T47D (cell line): ENCODE measurements at regions not wholly inside any gene's neighbourhood (a gene's known extent, or its start where the extent isn't known, plus 50 kb on each side); places are given as distances from the start of the nearest gene placed in this dataset.

Experiments
- DNase-seq, 2 experiments: peaks; one replicate each; pipeline versions ENCODE4 v3.0.0 to v3.0.0-alpha.2; 2011 to 2012; ENCODE audit warnings: low read depth in 1 of 2, low spot score in 1 of 2
- JUND ChIP-seq: IDR thresholded peaks from 2 replicates; pipeline ENCODE4 v1.6.1; 2012; ENCODE audit warnings: low read depth
- in situ Hi-C: cut with HindIII; loops from 2 replicates; pipeline ENCODE4 v1.10.0; 2016; ENCODE audit warnings: low sequenced_read_pairs, low pct_unique_long_range_greater_than_20kb

- no peak for TF ChIP-seq JUND
- DNase-seq, result no peak
- in situ Hi-C loops, result no loop called here
Measured at GRCh38 chr2:196224756-196225155, 53.4 kb upstream of the STK17B start.

DNA sequence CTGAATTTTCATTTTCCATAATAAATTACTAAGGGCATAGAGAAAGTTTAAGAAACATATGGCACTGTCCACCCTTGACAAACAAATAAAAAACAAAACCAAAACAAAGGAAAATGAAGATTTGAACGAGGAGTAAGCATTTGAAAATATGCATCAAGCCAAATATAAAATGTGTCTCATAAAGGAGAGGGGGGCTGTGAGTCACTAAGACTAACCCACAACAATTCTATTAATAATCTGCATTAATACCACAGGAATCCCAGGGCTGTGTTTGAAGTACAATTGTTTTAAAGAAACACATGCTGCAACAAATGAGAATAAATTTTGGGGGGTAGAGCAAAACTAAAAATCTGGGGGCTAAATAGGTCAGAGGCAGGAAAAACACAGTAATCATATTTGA lies 53.8 kb upstream of the STK17B start:
- no peak for TF ChIP-seq JUND
- in situ Hi-C loops, result no loop called here
- no peak for DNase-seq

DNA sequence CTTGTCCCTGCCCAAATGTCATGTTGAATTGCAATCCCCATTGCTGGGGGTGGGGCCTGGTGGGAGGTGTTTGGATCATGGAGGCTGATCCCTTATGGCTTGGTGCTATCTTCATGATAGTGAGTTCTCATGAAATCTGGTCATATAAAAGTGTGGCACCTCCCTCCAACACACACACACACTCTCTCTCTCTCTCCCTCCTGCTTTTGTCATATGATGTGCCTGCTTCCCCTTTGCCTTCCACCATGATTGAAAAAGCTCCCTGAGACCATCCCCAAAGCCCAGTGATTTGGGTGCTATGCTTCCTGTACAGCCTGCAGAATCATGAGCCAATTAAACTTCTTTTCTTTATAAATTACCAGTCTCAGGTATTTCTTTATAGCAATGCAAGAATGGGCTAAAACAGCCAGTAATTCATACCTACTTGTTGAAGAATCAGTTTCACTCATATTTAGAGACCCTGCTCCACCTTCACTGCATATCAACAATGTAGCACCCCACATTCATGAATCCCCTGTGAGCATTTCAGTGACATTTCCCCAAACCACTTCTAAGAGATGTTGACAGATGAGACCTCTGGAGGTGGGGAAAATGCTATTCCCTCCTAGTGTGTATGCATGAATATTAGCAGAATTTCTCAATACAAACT lies 54.8 kb upstream of the STK17B start:
- no peak for TF ChIP-seq JUND
- no peak for DNase-seq

GRCh38 chr2:196226707-196227065 lies 55.3 kb upstream of the STK17B start:
- in situ Hi-C loops, result no loop called here
- no peak for TF ChIP-seq JUND
- DNase-seq, result no peak

More for the DNA sequence above, 54.8 kb upstream of the STK17B start:
- in situ Hi-C loops, result no loop called here

DNA sequence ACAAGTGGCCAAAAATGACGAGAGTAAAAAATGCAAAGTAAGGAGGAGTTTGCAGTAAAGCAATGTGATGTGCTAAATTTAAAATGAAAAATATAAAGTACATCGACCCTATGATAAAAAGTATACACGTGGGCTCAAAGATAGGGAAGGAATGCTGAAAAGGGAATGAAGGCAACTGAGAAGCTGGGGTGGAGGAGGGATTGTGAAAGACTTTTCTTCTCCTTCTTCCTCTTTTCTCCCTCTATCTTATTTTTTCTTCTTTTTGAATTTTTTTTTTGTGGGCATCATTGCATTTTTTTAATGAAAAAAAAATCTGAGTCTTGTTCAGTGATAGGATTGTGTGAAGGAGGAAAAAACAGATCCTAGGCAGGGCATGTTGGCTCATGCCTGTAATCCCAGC lies 57.6 kb upstream of the STK17B start:
- in situ Hi-C loops, result no loop called here
- TF ChIP-seq JUND, result no peak
- no peak for DNase-seq

DNA sequence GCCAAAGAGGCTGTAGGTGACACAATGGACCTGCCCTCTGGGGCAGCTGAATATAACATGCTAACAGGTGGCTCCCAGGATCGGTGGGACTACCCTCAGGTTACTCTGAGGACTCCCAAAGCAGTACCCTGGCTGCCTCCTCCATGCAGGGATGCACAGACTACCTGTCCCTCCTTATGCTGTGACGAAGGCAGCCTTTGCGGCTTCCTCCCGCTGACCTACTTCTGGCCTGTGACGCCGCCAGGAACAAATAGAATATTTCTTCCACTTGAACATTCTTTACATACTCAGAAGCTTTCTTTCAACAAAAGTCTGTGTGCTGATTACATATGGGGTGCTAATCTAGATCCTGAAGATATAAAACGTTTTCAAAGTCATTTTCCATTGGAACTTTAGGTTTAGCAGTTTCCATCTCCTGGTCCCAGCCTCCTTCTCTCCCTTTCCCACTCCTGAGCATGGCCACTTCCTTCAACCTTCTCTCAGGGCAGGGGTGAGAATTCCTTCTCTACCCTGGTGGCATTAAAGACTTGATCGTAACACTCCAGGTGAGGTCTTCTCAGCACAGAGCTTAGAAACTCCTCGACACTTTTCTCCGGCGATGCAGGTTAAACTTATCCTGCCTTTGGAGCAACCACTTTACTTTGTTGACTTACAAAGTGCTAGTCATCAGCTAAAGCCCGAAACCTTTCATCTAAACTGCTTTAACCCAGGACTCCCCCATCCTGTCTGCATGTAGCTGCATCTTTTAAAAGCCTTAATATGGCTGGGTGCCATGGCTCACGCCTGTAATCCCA lies 58.9 kb upstream of the STK17B start:
- TF ChIP-seq JUND, result no peak
- in situ Hi-C loops, result no loop called here
- no peak for DNase-seq

DNA sequence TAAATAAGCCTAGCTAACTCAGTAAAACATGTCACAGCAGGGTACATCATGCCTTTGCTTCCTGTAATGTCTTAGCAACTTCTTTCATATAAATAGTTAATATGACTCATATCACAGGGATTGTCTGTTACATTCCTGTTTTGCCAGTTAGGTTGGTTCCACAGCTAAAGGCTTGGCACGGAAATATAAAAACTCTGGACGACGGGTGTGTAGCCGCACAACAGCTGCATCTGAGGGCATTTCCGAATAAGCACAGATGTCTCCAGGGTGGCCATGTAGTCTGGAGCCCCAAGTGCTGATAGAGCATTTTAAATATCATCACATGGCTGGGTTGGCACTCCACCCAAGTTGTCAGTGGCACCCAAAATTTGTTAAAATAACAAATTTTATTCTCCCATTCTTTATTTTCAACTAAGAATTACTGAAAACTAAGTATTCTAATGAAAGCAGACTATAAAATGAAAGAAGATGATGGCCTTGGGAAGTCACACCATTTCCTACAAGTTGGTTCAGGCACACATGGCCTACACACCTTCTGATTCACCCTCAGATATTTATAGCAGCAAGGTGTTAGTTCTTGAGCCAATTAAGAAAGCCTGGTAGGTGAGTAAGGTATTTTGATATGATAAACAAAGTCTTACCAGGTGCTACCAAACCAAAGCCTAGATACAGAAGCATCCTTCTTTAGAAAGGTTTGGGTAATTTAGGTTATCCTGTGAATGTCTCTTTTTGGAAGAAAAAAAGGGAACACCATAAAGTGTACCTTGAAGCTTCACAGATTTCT lies 61.8 kb upstream of the STK17B start:
- DNase-seq, result peak in 1 of 2 experiments; percentile 87
- TF ChIP-seq JUND, result peak; percentile 69
- in situ Hi-C loops, result no loop called here

DNA sequence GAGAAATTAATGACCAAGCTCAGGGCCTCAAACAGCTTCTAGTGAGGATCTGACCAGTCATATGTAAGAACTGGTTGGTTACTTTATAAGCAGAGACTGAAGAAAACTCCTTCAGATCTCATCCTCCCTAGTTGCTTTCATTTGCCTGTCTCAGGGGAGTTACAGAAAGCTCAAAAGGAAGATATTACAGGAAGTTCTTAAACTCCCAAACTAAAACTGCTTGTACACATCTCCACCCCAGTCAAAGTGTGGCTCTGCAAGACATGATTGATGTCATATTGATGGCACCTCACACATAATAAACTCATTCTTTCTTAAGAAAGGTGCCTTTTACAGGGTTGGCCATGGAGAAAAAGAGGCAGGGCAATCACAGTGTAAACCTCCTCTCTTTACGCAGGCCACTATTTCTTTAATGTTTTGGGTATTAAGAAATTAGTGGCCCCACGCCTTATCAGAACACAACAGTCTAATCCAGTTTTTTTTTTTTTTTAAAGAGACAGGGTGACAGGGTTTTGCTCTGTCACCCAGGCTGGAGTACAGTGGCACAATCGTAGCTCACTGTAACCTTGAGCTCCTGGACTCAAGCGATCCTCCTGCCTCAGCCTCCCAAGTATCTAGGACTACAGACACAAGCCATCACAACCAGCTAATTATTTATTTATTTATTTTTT lies 62.6 kb upstream of the STK17B start:
- in situ Hi-C loops, result no loop called here
- DNase-seq, result no peak
- no peak for TF ChIP-seq JUND

DNA sequence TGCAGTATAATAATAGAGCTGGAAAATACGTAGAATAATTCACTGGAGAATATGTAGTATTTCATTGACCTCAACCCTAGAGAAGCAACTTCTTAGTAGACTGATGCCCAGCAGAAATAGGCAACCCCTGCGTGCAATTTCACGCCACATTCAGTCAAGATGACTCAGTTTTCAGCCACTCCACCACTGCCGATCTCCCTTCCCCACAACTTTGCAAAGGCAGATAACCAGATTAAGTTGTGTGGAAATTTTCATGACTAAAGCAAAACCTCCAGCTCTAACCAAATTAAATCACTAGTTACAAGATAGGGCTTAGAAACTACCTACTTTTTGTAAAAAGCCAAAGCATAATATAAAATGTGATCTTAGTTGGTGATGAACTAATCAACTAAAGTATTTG lies 63.3 kb upstream of the STK17B start:
- DNase-seq, result no peak
- in situ Hi-C loops, result no loop called here
- no peak for TF ChIP-seq JUND

GRCh38 chr2:196238836-196239380 lies 67.5 kb upstream of the STK17B start:
- TF ChIP-seq JUND, result no peak
- no peak for DNase-seq
- in situ Hi-C loops, result no loop called here

GRCh38 chr2:196239622-196240587 lies 68.5 kb upstream of the STK17B start:
- in situ Hi-C loops, result no loop called here
- TF ChIP-seq JUND, result no peak
- no peak for DNase-seq
